ENCODE measurements at regions not wholly inside any gene's neighbourhood (a gene's known extent, or its start where the extent isn't known, plus 50 kb on each side); places are given as distances from the start of the nearest gene placed in this dataset.

- no peak for DNase-seq (ENCODE audit: low read depth in 3 of 3, low spot score in 1 of 3)
These were observed 1047.3 kb downstream of the MCTP2 start for GRCh38 chr15:95278532-95279245.

- DNase-seq (ENCODE audit: low read depth in 3 of 3, low spot score in 1 of 3) = no peak
These were observed 1048.1 kb downstream of the MCTP2 start for GRCh38 chr15:95279277-95280019.

GRCh38 chr15:95280711-95281110 is 1049.3 kb downstream of the MCTP2 start:
- no peak for DNase-seq (ENCODE audit: low read depth in 3 of 3, low spot score in 1 of 3)

GRCh38 chr15:95281470-95281869 is 1049.0 kb upstream of the NR2F2 start:
- no peak for DNase-seq (ENCODE audit: low read depth in 3 of 3, low spot score in 1 of 3)

- no peak for DNase-seq (ENCODE audit: low read depth in 3 of 3, low spot score in 1 of 3)
These were observed 1046.0 kb upstream of the NR2F2 start for GRCh38 chr15:95284492-95284891.

GRCh38 chr15:95284933-95285421 is 1045.5 kb upstream of the NR2F2 start:
- DNase-seq (ENCODE audit: low read depth in 3 of 3, low spot score in 1 of 3) = no peak

- DNase-seq (ENCODE audit: low read depth in 3 of 3, low spot score in 1 of 3) = no peak
These were observed 1044.1 kb upstream of the NR2F2 start for GRCh38 chr15:95286352-95286880.

- no peak for DNase-seq (ENCODE audit: low read depth in 3 of 3, low spot score in 1 of 3)
These were observed 1042.8 kb upstream of the NR2F2 start for GRCh38 chr15:95287720-95288103.

- DNase-seq (ENCODE audit: low read depth in 3 of 3, low spot score in 1 of 3) = no peak
These were observed 1041.9 kb upstream of the NR2F2 start for GRCh38 chr15:95288626-95289025.

- no peak for DNase-seq (ENCODE audit: low read depth in 3 of 3, low spot score in 1 of 3)
These were observed 1040.1 kb upstream of the NR2F2 start for GRCh38 chr15:95290176-95290974.

- no peak for DNase-seq (ENCODE audit: low read depth in 3 of 3, low spot score in 1 of 3)
These were observed 1038.5 kb upstream of the NR2F2 start for GRCh38 chr15:95291898-95292472.

GRCh38 chr15:95292785-95293450 is 1037.6 kb upstream of the NR2F2 start:
- no peak for DNase-seq (ENCODE audit: low read depth in 3 of 3, low spot score in 1 of 3)

GRCh38 chr15:95293456-95294031 is 1037.0 kb upstream of the NR2F2 start:
- DNase-seq (ENCODE audit: low read depth in 3 of 3, low spot score in 1 of 3) = no peak

GRCh38 chr15:95295363-95295762 is 1035.1 kb upstream of the NR2F2 start:
- DNase-seq (ENCODE audit: low read depth in 3 of 3, low spot score in 1 of 3) = no peak

GRCh38 chr15:95295896-95296625 is 1034.4 kb upstream of the NR2F2 start:
- DNase-seq (ENCODE audit: low read depth in 3 of 3, low spot score in 1 of 3) = no peak

GRCh38 chr15:95296643-95297042 is 1033.9 kb upstream of the NR2F2 start:
- DNase-seq (ENCODE audit: low read depth in 3 of 3, low spot score in 1 of 3) = no peak

- no peak for DNase-seq (ENCODE audit: low read depth in 3 of 3, low spot score in 1 of 3)
These were observed 1031.8 kb upstream of the NR2F2 start for GRCh38 chr15:95298729-95299128.

GRCh38 chr15:95300958-95301357 is 1029.5 kb upstream of the NR2F2 start:
- DNase-seq (ENCODE audit: low read depth in 3 of 3, low spot score in 1 of 3) = no peak

- no peak for DNase-seq (ENCODE audit: low read depth in 3 of 3, low spot score in 1 of 3)
These were observed 1028.3 kb upstream of the NR2F2 start for GRCh38 chr15:95302206-95302605.

GRCh38 chr15:95302809-95303208 is 1027.7 kb upstream of the NR2F2 start:
- no peak for DNase-seq (ENCODE audit: low read depth in 3 of 3, low spot score in 1 of 3)

Measured in stimulated activated CD4-positive, alpha-beta T cell treated with anti-CD3 and anti-CD28 coated beads, TNF-alpha, amount 100 ng/mL, for 1 hour (primary cell).